K562 (cell line): ENCODE measurements at regions not wholly inside any gene's neighbourhood (a gene's known extent, or its start where the extent isn't known, plus 50 kb on each side); places are given as distances from the start of the nearest gene placed in this dataset.
A peak's percentile ranks its signal among the peaks of the same experiment; 100 is the strongest.

Source experiments
- ATAC-seq: fragments of 200-7000 bp; cut with Tn5 transposase; 3 replicates; pipeline ENCODE4 v1.9.1; 2020; ENCODE audit warnings: moderate library complexity
- BruUV-seq: library from RNA; stranded (reverse); fragments of 400-500 nt; replicated peaks from 2 replicates; lab custom pipeline; 2021; lab: Mats Ljungman, UMichigan
- CTCF ChIA-PET: fragments of 300-600 bp; formaldehyde crosslinking; extraction: SDS; loops from one replicate; lab custom pipeline; 2021; ENCODE audit warnings: low intra/inter-chr PET ratio; lab: Yijun Ruan, JAX
- POLR2A ChIA-PET: fragments of 300-600, 350-650 bp; sonication (Branson Sonifier 250); formaldehyde crosslinking; extraction: SDS; loops from one replicate; lab custom pipeline; 2021; ENCODE audit warnings: antibody characterized with exemption, inconsistent platforms; lab: Yijun Ruan, JAX
- DNase-seq, 4 experiments: peaks; one replicate each; pipeline versions ENCODE4 v3.0.0 to v3.0.0-alpha.2; 2011 to 2018; ENCODE audit warnings: low spot score in 3 of 4, mixed read lengths in 3 of 4; ENCODE audit errors: extremely low read depth in 1 of 4
- FAIRE-seq: peaks from 2 replicates; lab custom pipeline; 2011; peaks lifted over from hg19 to GRCh38; lab: Jason Lieb, UNC
- H2AFZ ChIP-seq: 2 replicates; pipeline ENCODE4 v1.6.0; 2011; ENCODE audit warnings: low read depth, low read length, control low read depth, inconsistent platforms
- H3K27ac ChIP-seq: fragments of 200-600 bp; 3 replicates; pipeline ENCODE4 v1.8.0; 2011; ENCODE audit warnings: low read depth, mild to moderate bottlenecking, control low read depth, inconsistent platforms, low read length, moderate library complexity, mixed read lengths; ENCODE audit errors: extremely low read depth
- H3K27me3 ChIP-seq, 2 experiments: fragments of 300-600 bp in 1 of 2; 2 replicates in 1 of 2; 3 replicates in 1 of 2; pipeline versions ENCODE4 v1.6.0 to v1.8.0; 2011; ENCODE audit warnings: inconsistent platforms in 2 of 2, low read length in 2 of 2, mild to moderate bottlenecking in 1 of 2, mixed read lengths in 1 of 2, moderate library complexity in 1 of 2; ENCODE audit not compliant: control insufficient read depth in 2 of 2, insufficient read depth in 2 of 2
- H3K36me3 ChIP-seq: fragments of 300-600 bp; 3 replicates; pipeline ENCODE4 v1.8.0; 2011; ENCODE audit warnings: mild to moderate bottlenecking, low read length, inconsistent platforms; ENCODE audit not compliant: control insufficient read depth, insufficient read depth
- H3K4me1 ChIP-seq, 2 experiments: fragments of 200-600 bp in 1 of 2; replicated peaks in 1 of 2; 2 replicates in 1 of 2; 3 replicates in 1 of 2; pipeline versions ENCODE4 v1.5.1 to v1.8.0; 2011; ENCODE audit warnings: inconsistent platforms in 2 of 2, low read length in 2 of 2, mild to moderate bottlenecking in 1 of 2, mixed read lengths in 1 of 2, moderate library complexity in 1 of 2; ENCODE audit not compliant: control insufficient read depth in 2 of 2, insufficient read depth in 2 of 2
- H3K4me2 ChIP-seq: 2 replicates; pipeline ENCODE4 v1.6.1; 2011; ENCODE audit warnings: low read length, control low read depth, inconsistent platforms, mixed read lengths; ENCODE audit not compliant: insufficient read depth
- H3K4me3 ChIP-seq: fragments of 200-600 bp; sonication (generic), shearing (Covaris generic); 2 replicates; pipeline ENCODE4 v1.5.1; 2016; ENCODE audit warnings: control low read depth, inconsistent platforms
- H3K79me2 ChIP-seq: fragments of 200-600 bp; 3 replicates; pipeline ENCODE4 v1.8.0; 2011; ENCODE audit warnings: low read length, inconsistent platforms; ENCODE audit not compliant: control insufficient read depth, insufficient read depth
- H3K9ac ChIP-seq, 2 experiments: 2 replicates each; pipeline versions ENCODE4 v1.6.0 to v1.6.1; 2011; ENCODE audit warnings: low read depth in 2 of 2, low read length in 2 of 2, control low read depth in 1 of 2, inconsistent platforms in 1 of 2, mild to moderate bottlenecking in 1 of 2, mixed read lengths in 1 of 2; ENCODE audit not compliant: insufficient read depth in 1 of 2
- H3K9me1 ChIP-seq: one replicate; pipeline ENCODE4 v1.6.0; 2011; ENCODE audit warnings: inconsistent platforms, mild to moderate bottlenecking, low read length, moderate library complexity; ENCODE audit not compliant: control insufficient read depth, insufficient read depth
- H3K9me3 ChIP-seq: replicated peaks from 2 replicates; pipeline ENCODE4 v1.5.1; 2011; ENCODE audit warnings: low read depth, low read length, inconsistent platforms; ENCODE audit not compliant: control insufficient read depth, insufficient read depth
- H4K20me1 ChIP-seq: replicated peaks from 2 replicates; pipeline ENCODE4 v1.6.1; 2011; ENCODE audit warnings: low read length, inconsistent platforms, mixed read lengths; ENCODE audit not compliant: control insufficient read depth, insufficient read depth
- ARNT ChIP-seq, 2 experiments: fragments of 450-650 bp; IDR thresholded peaks; 2 replicates each; pipeline ENCODE4 v1.6.1; 2016; ENCODE audit warnings: mild to moderate bottlenecking in 1 of 2
- C11orf30 ChIP-seq: fragments of 450-650 bp; IDR thresholded peaks from 2 replicates; pipeline ENCODE4 v1.6.1; 2016; ENCODE audit warnings: low read depth, mild to moderate bottlenecking
- CTBP1 ChIP-seq: fragments of 450-650 bp; IDR thresholded peaks from 2 replicates; pipeline ENCODE4 v1.6.1; 2016; ENCODE audit warnings: borderline replicate concordance
- DPF2 ChIP-seq: fragments of 450-650 bp; IDR thresholded peaks from 2 replicates; pipeline ENCODE4 v1.6.1; 2016
- HMG20B ChIP-seq: fragments of 250-450 bp; sonication (Bioruptor Pico); IDR thresholded peaks from 2 replicates; pipeline ENCODE4 v1.5.0; 2021; ENCODE audit warnings: mild to moderate bottlenecking
- KDM2B ChIP-seq: fragments of 250-450 bp; sonication (Bioruptor Pico); IDR thresholded peaks from 2 replicates; pipeline ENCODE4 v1.8.0; 2021; ENCODE audit warnings: mild to moderate bottlenecking, moderate library complexity
- MBD2 ChIP-seq: sonication (generic); IDR thresholded peaks from 2 replicates; pipeline ENCODE4 v1.6.1; 2016; ENCODE audit warnings: low read depth, borderline replicate concordance
- NFE2 ChIP-seq: IDR thresholded peaks from 2 replicates; pipeline ENCODE4 v1.6.1; 2014; ENCODE audit warnings: antibody characterized with exemption, low read depth
- NONO ChIP-seq, 2 experiments: fragments of 200-400 bp in 1 of 2; fragments of 450-650 bp in 1 of 2; formaldehyde crosslinking in 1 of 2; IDR thresholded peaks; 2 replicates each; pipeline ENCODE4 v1.6.1; 2017; ENCODE audit warnings: low read depth in 2 of 2, mild to moderate bottlenecking in 2 of 2, moderate library complexity in 2 of 2, low read length in 1 of 2
- PHF21A ChIP-seq: fragments of 450-650 bp; IDR thresholded peaks from 2 replicates; pipeline ENCODE4 v1.6.1; 2017; ENCODE audit warnings: low read depth, borderline replicate concordance
- PTRF ChIP-seq: fragments of 450-650 bp; IDR thresholded peaks from 2 replicates; pipeline ENCODE4 v1.6.1; 2016; ENCODE audit warnings: mild to moderate bottlenecking, missing genetic modification characterization, missing compliant biosample characterization
- PURB ChIP-seq: sonication (generic); formaldehyde crosslinking; IDR thresholded peaks from 2 replicates; pipeline ENCODE4 v1.9.0; 2021; ENCODE audit warnings: low read depth, mild to moderate bottlenecking, missing genetic modification reagents
- SMARCC2 ChIP-seq: fragments of 450-650 bp; IDR thresholded peaks from 2 replicates; pipeline ENCODE4 v1.6.1; 2017; ENCODE audit warnings: antibody characterized with exemption, moderate library complexity, mild to moderate bottlenecking, low read depth
- SMC3 ChIP-seq: conservative IDR thresholded peaks from 2 replicates; pipeline ENCODE4 v1.6.1; 2011; ENCODE audit warnings: low read depth, low read length, improper control_type of control experiment; ENCODE audit not compliant: insufficient read depth
- SRSF7 ChIP-seq: fragments of 200-400 bp; formaldehyde crosslinking; optimal IDR thresholded peaks from 2 replicates; pipeline ENCODE3; 2017; ENCODE audit warnings: mild to moderate bottlenecking, low read depth, low read length
- SRSF9 ChIP-seq: fragments of 200-400 bp; formaldehyde crosslinking; IDR thresholded peaks from 2 replicates; pipeline ENCODE4 v1.6.1; 2017; ENCODE audit warnings: low read depth, low read length, borderline replicate concordance
- ZFPM2 ChIP-seq: fragments of 250-450 bp; sonication (Bioruptor Pico); IDR thresholded peaks from 2 replicates; pipeline ENCODE4 v1.5.1; 2022; ENCODE audit warnings: mild to moderate bottlenecking
- WGBS: fragments of 100-300 bp; shearing (Covaris generic); methylation state at CpG from one replicate; pipeline ENCODE4 v1.1.6; 2016; ENCODE audit warnings: low coverage, mixed read lengths; ENCODE audit not compliant: insufficient coverage; ENCODE audit errors: missing lambda C conversion rate; 5-methylcytosine and 5-hydroxymethylcytosine counted together
- in situ Hi-C: fragments of 300-500 bp; cut with MboI; formaldehyde crosslinking; loops from 4 replicates; pipeline ENCODE4 v1.15.0; 2018; ENCODE audit warnings: inconsistent platforms, mixed read lengths
- intact Hi-C: fragments of 100-400 bp; cut with micrococcal nuclease; formaldehyde crosslinking; loops from 2 replicates; pipeline ENCODE4 v1.14.2; 2022
- TF ChIP-seq, protein P1 (sequence below): fragments of 450-650 bp; IDR thresholded peaks from 2 replicates; pipeline ENCODE4 v1.6.1; 2014; ENCODE audit warnings: low read depth, mild to moderate bottlenecking, moderate library complexity, borderline replicate concordance

DNA sequence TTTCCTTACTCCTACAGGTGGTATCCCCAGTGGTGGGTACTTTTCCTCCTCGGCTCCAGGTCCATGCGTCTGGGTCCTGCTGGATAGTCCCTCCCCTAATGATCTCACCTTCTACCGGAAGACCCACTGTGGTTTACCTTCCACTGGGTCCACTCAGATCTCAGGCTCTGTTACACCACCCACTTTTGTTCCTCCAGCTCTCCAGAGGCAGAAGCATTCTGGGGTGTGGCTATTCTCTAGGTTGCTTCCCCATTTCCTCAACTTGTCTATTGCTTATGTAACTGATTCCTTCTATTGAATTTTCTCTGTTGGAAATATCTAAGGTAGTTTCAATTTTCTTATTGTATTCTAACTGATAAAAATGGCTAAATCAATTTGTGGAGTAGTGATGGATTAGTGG lies 87.6 kb upstream of the GALNT5 start:
- ChIA-PET POLR2A (interaction anchor here (0.8 to 1.0 kb wide), 2 partner anchors 10 to 21 kb away, joined by 3 to 4 read pairs; no protein-coding TSS in a partner anchor), CTCF (no interaction called here)
- TF ChIP-seq, protein P1, sequence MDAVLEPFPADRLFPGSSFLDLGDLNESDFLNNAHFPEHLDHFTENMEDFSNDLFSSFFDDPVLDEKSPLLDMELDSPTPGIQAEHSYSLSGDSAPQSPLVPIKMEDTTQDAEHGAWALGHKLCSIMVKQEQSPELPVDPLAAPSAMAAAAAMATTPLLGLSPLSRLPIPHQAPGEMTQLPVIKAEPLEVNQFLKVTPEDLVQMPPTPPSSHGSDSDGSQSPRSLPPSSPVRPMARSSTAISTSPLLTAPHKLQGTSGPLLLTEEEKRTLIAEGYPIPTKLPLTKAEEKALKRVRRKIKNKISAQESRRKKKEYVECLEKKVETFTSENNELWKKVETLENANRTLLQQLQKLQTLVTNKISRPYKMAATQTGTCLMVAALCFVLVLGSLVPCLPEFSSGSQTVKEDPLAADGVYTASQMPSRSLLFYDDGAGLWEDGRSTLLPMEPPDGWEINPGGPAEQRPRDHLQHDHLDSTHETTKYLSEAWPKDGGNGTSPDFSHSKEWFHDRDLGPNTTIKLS = no peak
- TF ChIP-seq DPF2 = no peak
- no peak for TF ChIP-seq PHF21A
- TF ChIP-seq NONO (IDR thresholded peaks at IDR 0.05; ENCODE audit: low read depth in 2 of 2, low read length in 1 of 2) = no peak
- no peak for TF ChIP-seq PURB (CRISPR knock-in tag)
- no peak for TF ChIP-seq ZFPM2 (CRISPR knock-in tag)
- TF ChIP-seq SMARCC2 = no peak
- TF ChIP-seq NFE2 = no peak
- TF ChIP-seq ARNT (IDR thresholded peaks at IDR 0.05) = no peak
- TF ChIP-seq KDM2B = no peak
- TF ChIP-seq CTBP1 = no peak
- TF ChIP-seq SRSF9 = no peak
- TF ChIP-seq PTRF (tag) = no peak
- TF ChIP-seq SMC3 = no peak
- no peak for TF ChIP-seq HMG20B
- TF ChIP-seq MBD2 = no peak
- no peak for TF ChIP-seq SRSF7
- TF ChIP-seq C11orf30 = no peak
- FAIRE-seq (no peak), DNase-seq (no peak), ATAC-seq (peak; percentile 39)
- BruUV-seq = no TSS peak
- H3K9me1 ChIP-seq = no peaks in the 10 kb centered on the region
- H3K79me2 ChIP-seq = no peaks in the 10 kb centered on the region
- H2AFZ ChIP-seq = peak overlapping the region; percentile 46; the same call in 1 of the 2 replicates
- WGBS = 26% methylated on average over 3 of the region's 3 CpGs
- no peaks in the 10 kb centered on the region for H4K20me1 ChIP-seq
- no peak overlapping the region for H3K27ac ChIP-seq
- H3K36me3 ChIP-seq = no peaks in the 10 kb centered on the region
- H3K27me3 ChIP-seq = no peaks in the 10 kb centered on the region
- in situ Hi-C loops = no loop called here
- no peaks in the 10 kb centered on the region for H3K4me1 ChIP-seq
- no peak overlapping the region for H3K9ac ChIP-seq
- H3K4me2 ChIP-seq = no peak overlapping the region
- H3K4me3 ChIP-seq = no peak overlapping the region
- intact Hi-C loops = no loop called here
- H3K9me3 ChIP-seq = no peaks in the 10 kb centered on the region
